ENCODE measurements at regions not wholly inside any gene's neighbourhood (a gene's known extent, or its start where the extent isn't known, plus 50 kb on each side); places are given as distances from the start of the nearest gene placed in this dataset.

DNA sequence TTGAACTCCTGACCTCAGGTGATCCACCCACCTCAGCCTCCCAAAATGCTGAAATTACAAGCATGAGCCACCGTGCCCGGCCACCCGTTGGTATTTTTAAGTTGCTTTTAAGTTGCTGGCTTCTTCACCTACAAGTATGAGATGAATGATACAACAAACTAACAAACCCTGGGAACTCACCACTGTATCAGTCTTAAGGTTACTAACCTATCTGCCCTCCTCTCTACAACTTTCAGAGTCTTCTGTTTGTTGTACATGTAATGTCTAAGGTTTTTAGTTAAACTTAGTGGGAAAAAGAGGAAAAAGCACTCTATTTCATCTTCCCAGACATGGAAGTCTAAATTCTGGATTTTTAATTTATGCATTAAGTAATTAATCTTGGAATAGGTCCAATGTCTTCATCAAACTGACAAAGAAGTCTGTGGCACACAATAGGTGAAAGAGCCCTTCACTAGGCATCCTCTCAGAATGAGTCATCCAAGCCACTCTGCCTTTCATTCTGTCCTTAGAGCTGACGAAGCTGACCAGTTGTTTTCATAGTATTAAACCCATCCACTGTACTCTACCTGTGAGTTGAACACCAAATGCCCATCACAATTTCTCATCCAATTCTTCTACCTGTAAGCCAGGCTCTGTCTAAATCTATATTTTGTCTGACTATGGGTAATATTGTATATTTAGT, 936.1 kb downstream of the TUSC7 start:
- TF ChIP-seq, protein P1, sequence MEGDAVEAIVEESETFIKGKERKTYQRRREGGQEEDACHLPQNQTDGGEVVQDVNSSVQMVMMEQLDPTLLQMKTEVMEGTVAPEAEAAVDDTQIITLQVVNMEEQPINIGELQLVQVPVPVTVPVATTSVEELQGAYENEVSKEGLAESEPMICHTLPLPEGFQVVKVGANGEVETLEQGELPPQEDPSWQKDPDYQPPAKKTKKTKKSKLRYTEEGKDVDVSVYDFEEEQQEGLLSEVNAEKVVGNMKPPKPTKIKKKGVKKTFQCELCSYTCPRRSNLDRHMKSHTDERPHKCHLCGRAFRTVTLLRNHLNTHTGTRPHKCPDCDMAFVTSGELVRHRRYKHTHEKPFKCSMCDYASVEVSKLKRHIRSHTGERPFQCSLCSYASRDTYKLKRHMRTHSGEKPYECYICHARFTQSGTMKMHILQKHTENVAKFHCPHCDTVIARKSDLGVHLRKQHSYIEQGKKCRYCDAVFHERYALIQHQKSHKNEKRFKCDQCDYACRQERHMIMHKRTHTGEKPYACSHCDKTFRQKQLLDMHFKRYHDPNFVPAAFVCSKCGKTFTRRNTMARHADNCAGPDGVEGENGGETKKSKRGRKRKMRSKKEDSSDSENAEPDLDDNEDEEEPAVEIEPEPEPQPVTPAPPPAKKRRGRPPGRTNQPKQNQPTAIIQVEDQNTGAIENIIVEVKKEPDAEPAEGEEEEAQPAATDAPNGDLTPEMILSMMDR (conservative IDR thresholded peaks at IDR 0.05), result no peak
- TF ChIP-seq EZH2 (IDR thresholded peaks at IDR 0.05; ENCODE audit: low read depth), result no peak

All from PC-9 (cell line).